BJ (cell line): ENCODE measurements at regions not wholly inside any gene's neighbourhood (a gene's known extent, or its start where the extent isn't known, plus 50 kb on each side); places are given as distances from the start of the nearest gene placed in this dataset.

ENCODE experiments used
- CTCF ChIA-PET: fragments of 350-600 bp; formaldehyde crosslinking; extraction: SDS; loops from one replicate; lab custom pipeline; 2021; ENCODE audit warnings: antibody characterized with exemption, inconsistent platforms; lab: Yijun Ruan, JAX
- POLR2A ChIA-PET: fragments of 300-600 bp; sonication (Branson Sonifier 250); formaldehyde crosslinking; extraction: SDS; loops from one replicate; lab custom pipeline; 2021; ENCODE audit warnings: antibody characterized with exemption; lab: Charles Lee
- DNase-seq: peaks from one replicate; pipeline ENCODE4 v3.0.0-alpha.2; 2011; ENCODE audit warnings: low read depth
- H3K27me3 ChIP-seq: 2 replicates; pipeline ENCODE4 v1.6.0; 2011; ENCODE audit warnings: low read length; ENCODE audit not compliant: control insufficient read depth, insufficient read depth
- H3K36me3 ChIP-seq: 2 replicates; pipeline ENCODE4 v1.5.1; 2011; ENCODE audit warnings: low read length; ENCODE audit not compliant: control insufficient read depth, insufficient read depth
- H3K4me3 ChIP-seq: 2 replicates; pipeline ENCODE4 v1.5.1; 2011; ENCODE audit warnings: low read depth, mild to moderate bottlenecking, control low read depth, low read length
- CTCF ChIP-seq: IDR thresholded peaks from 2 replicates; pipeline ENCODE4 v1.5.1; 2011; ENCODE audit warnings: low read depth, mild to moderate bottlenecking, control low read depth, inconsistent platforms, low read length, moderate library complexity; ENCODE audit not compliant: insufficient read depth

- TF ChIP-seq CTCF, result no peak
- no peak for DNase-seq
- CTCF ChIA-PET, result no interaction called here
Observed at GRCh38 chr3:59547874-59548273, 498.0 kb upstream of the CFAP20DC start.

GRCh38 chr3:59546522-59546921 is 496.7 kb upstream of the CFAP20DC start:
- no peaks in the 10 kb centered on the region for H3K36me3 ChIP-seq
- H3K4me3 ChIP-seq, result no peak overlapping the region
- DNase-seq, result no peak
- TF ChIP-seq CTCF, result no peak
- ChIA-PET CTCF (no interaction called here), POLR2A (no interaction called here)
- H3K27me3 ChIP-seq, result no peaks in the 10 kb centered on the region

More at GRCh38 chr3:59547874-59548273, 498.0 kb upstream of the CFAP20DC start:
- POLR2A ChIA-PET, result no interaction called here
- Histone ChIP-seq H3K4me3 (no peak overlapping the region), H3K27me3 (no peaks in the 10 kb centered on the region), H3K36me3 (no peaks in the 10 kb centered on the region)

GRCh38 chr3:59545374-59545773 is 495.5 kb upstream of the CFAP20DC start:
- ChIA-PET POLR2A (no interaction called here), CTCF (interaction anchor here (1.7 kb wide), 1 partner anchor 12 kb away, joined by 6 read pairs; no protein-coding TSS in a partner anchor)
- no peak for DNase-seq

GRCh38 chr3:59542276-59542675 is 492.5 kb upstream of the CFAP20DC start:
- Histone ChIP-seq H3K4me3 (no peak overlapping the region), H3K36me3 (no peaks in the 10 kb centered on the region), H3K27me3 (no peaks in the 10 kb centered on the region)
- POLR2A ChIA-PET, result no interaction called here
- TF ChIP-seq CTCF, result no peak
- CTCF ChIA-PET, result no interaction called here
- DNase-seq, result no peak

More at GRCh38 chr3:59545374-59545773, 495.5 kb upstream of the CFAP20DC start:
- Histone ChIP-seq H3K36me3 (no peaks in the 10 kb centered on the region), H3K4me3 (no peak overlapping the region), H3K27me3 (no peaks in the 10 kb centered on the region)
- TF ChIP-seq CTCF, result no peak

- no peak for TF ChIP-seq CTCF
- no peak for DNase-seq
- CTCF ChIA-PET, result no interaction called here
- H3K27me3 ChIP-seq, result no peaks in the 10 kb centered on the region
- POLR2A ChIA-PET, result no interaction called here
- H3K4me3 ChIP-seq, result no peak overlapping the region
- H3K36me3 ChIP-seq, result no peaks in the 10 kb centered on the region
Observed at GRCh38 chr3:59540696-59541095, 490.9 kb upstream of the CFAP20DC start.
